K562 (cell line): ENCODE measurements at regions not wholly inside any gene's neighbourhood (a gene's known extent, or its start where the extent isn't known, plus 50 kb on each side); places are given as distances from the start of the nearest gene placed in this dataset.
A peak's percentile ranks its signal among the peaks of the same experiment; 100 is the strongest.

ENCODE experiments used
- ATAC-seq: fragments of 200-7000 bp; cut with Tn5 transposase; 3 replicates; pipeline ENCODE4 v1.9.1; 2020; ENCODE audit warnings: moderate library complexity
- BruUV-seq: library from RNA; stranded (reverse); fragments of 400-500 nt; replicated peaks from 2 replicates; lab custom pipeline; 2021; lab: Mats Ljungman, UMichigan
- CTCF ChIA-PET: fragments of 300-600 bp; formaldehyde crosslinking; extraction: SDS; loops from one replicate; lab custom pipeline; 2021; ENCODE audit warnings: low intra/inter-chr PET ratio; lab: Yijun Ruan, JAX
- POLR2A ChIA-PET: fragments of 300-600, 350-650 bp; sonication (Branson Sonifier 250); formaldehyde crosslinking; extraction: SDS; loops from one replicate; lab custom pipeline; 2021; ENCODE audit warnings: antibody characterized with exemption, inconsistent platforms; lab: Yijun Ruan, JAX
- DNase-seq, 4 experiments: peaks; one replicate each; pipeline versions ENCODE4 v3.0.0 to v3.0.0-alpha.2; 2011 to 2018; ENCODE audit warnings: low spot score in 3 of 4, mixed read lengths in 3 of 4; ENCODE audit errors: extremely low read depth in 1 of 4
- FAIRE-seq: peaks from 2 replicates; lab custom pipeline; 2011; peaks lifted over from hg19 to GRCh38; lab: Jason Lieb, UNC
- H2AFZ ChIP-seq: 2 replicates; pipeline ENCODE4 v1.6.0; 2011; ENCODE audit warnings: low read depth, low read length, control low read depth, inconsistent platforms
- H3K27ac ChIP-seq: fragments of 200-600 bp; 3 replicates; pipeline ENCODE4 v1.8.0; 2011; ENCODE audit warnings: low read depth, mild to moderate bottlenecking, control low read depth, inconsistent platforms, low read length, moderate library complexity, mixed read lengths; ENCODE audit errors: extremely low read depth
- H3K27me3 ChIP-seq, 2 experiments: fragments of 300-600 bp in 1 of 2; 2 replicates in 1 of 2; 3 replicates in 1 of 2; pipeline versions ENCODE4 v1.6.0 to v1.8.0; 2011; ENCODE audit warnings: inconsistent platforms in 2 of 2, low read length in 2 of 2, mild to moderate bottlenecking in 1 of 2, mixed read lengths in 1 of 2, moderate library complexity in 1 of 2; ENCODE audit not compliant: control insufficient read depth in 2 of 2, insufficient read depth in 2 of 2
- H3K36me3 ChIP-seq: fragments of 300-600 bp; 3 replicates; pipeline ENCODE4 v1.8.0; 2011; ENCODE audit warnings: mild to moderate bottlenecking, low read length, inconsistent platforms; ENCODE audit not compliant: control insufficient read depth, insufficient read depth
- H3K4me1 ChIP-seq, 2 experiments: fragments of 200-600 bp in 1 of 2; replicated peaks in 1 of 2; 2 replicates in 1 of 2; 3 replicates in 1 of 2; pipeline versions ENCODE4 v1.5.1 to v1.8.0; 2011; ENCODE audit warnings: inconsistent platforms in 2 of 2, low read length in 2 of 2, mild to moderate bottlenecking in 1 of 2, mixed read lengths in 1 of 2, moderate library complexity in 1 of 2; ENCODE audit not compliant: control insufficient read depth in 2 of 2, insufficient read depth in 2 of 2
- H3K4me2 ChIP-seq: 2 replicates; pipeline ENCODE4 v1.6.1; 2011; ENCODE audit warnings: low read length, control low read depth, inconsistent platforms, mixed read lengths; ENCODE audit not compliant: insufficient read depth
- H3K4me3 ChIP-seq: fragments of 200-600 bp; sonication (generic), shearing (Covaris generic); 2 replicates; pipeline ENCODE4 v1.5.1; 2016; ENCODE audit warnings: control low read depth, inconsistent platforms
- H3K79me2 ChIP-seq: fragments of 200-600 bp; 3 replicates; pipeline ENCODE4 v1.8.0; 2011; ENCODE audit warnings: low read length, inconsistent platforms; ENCODE audit not compliant: control insufficient read depth, insufficient read depth
- H3K9ac ChIP-seq, 2 experiments: 2 replicates each; pipeline versions ENCODE4 v1.6.0 to v1.6.1; 2011; ENCODE audit warnings: low read depth in 2 of 2, low read length in 2 of 2, control low read depth in 1 of 2, inconsistent platforms in 1 of 2, mild to moderate bottlenecking in 1 of 2, mixed read lengths in 1 of 2; ENCODE audit not compliant: insufficient read depth in 1 of 2
- H3K9me1 ChIP-seq: one replicate; pipeline ENCODE4 v1.6.0; 2011; ENCODE audit warnings: inconsistent platforms, mild to moderate bottlenecking, low read length, moderate library complexity; ENCODE audit not compliant: control insufficient read depth, insufficient read depth
- H3K9me3 ChIP-seq: replicated peaks from 2 replicates; pipeline ENCODE4 v1.5.1; 2011; ENCODE audit warnings: low read depth, low read length, inconsistent platforms; ENCODE audit not compliant: control insufficient read depth, insufficient read depth
- H4K20me1 ChIP-seq: replicated peaks from 2 replicates; pipeline ENCODE4 v1.6.1; 2011; ENCODE audit warnings: low read length, inconsistent platforms, mixed read lengths; ENCODE audit not compliant: control insufficient read depth, insufficient read depth
- RAD21 ChIP-seq, 2 experiments: fragments of 250-450 bp in 1 of 2; fragments of 450-650 bp in 1 of 2; sonication (Bioruptor Pico) in 1 of 2; formaldehyde crosslinking in 1 of 2; IDR thresholded peaks in 1 of 2; conservative IDR thresholded peaks in 1 of 2; 2 replicates each; pipeline versions ENCODE4 v1.4.0 to v1.8.0; 2020 to 2022; ENCODE audit warnings: mild to moderate bottlenecking in 2 of 2, moderate library complexity in 1 of 2
- RNF2 ChIP-seq: sonication (generic); IDR thresholded peaks from 2 replicates; pipeline ENCODE4 v1.6.1; 2016
- ZNF408 ChIP-seq: fragments of 250-450 bp; sonication (Bioruptor Pico); IDR thresholded peaks from 2 replicates; pipeline ENCODE4 v1.4.0; 2020; ENCODE audit warnings: low read depth, mild to moderate bottlenecking, moderate library complexity
- WGBS: fragments of 100-300 bp; shearing (Covaris generic); methylation state at CpG from one replicate; pipeline ENCODE4 v1.1.6; 2016; ENCODE audit warnings: low coverage, mixed read lengths; ENCODE audit not compliant: insufficient coverage; ENCODE audit errors: missing lambda C conversion rate; 5-methylcytosine and 5-hydroxymethylcytosine counted together
- in situ Hi-C: fragments of 300-500 bp; cut with MboI; formaldehyde crosslinking; loops from 4 replicates; pipeline ENCODE4 v1.15.0; 2018; ENCODE audit warnings: inconsistent platforms, mixed read lengths
- intact Hi-C: fragments of 100-400 bp; cut with micrococcal nuclease; formaldehyde crosslinking; loops from 2 replicates; pipeline ENCODE4 v1.14.2; 2022
- TF ChIP-seq, protein P1 (sequence below), 3 experiments: IDR thresholded peaks in 2 of 3; conservative IDR thresholded peaks in 1 of 3; 2 replicates each; pipeline ENCODE4 v1.5.1; 2011 to 2012; ENCODE audit warnings: low read length in 3 of 3, mild to moderate bottlenecking in 3 of 3, control low read depth in 2 of 3, improper control_type of control experiment in 1 of 3, inconsistent platforms in 1 of 3, low read depth in 1 of 3, mixed read lengths in 1 of 3, moderate library complexity in 1 of 3; ENCODE audit not compliant: insufficient read depth in 2 of 3

DNA sequence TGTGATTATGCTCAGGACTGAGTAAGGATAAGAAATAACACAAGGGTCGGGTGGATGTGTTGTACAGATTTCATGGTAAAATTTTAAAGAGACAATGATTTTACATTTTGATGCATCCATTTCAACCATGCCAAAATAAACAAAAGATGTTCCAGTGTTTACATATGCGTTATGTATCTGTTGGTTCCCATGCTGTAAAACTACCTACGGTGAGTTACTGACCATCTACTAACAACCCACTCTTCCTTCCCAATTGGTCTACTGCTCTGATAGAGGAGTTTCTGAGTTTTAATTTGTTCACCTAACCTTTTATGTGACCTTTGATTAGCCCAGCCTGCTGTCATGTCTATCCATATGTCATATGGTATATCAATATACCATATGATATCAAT lies 1697.1 kb downstream of the MAT2B start (continued):
- TF ChIP-seq ZNF408 = no peak

DNA sequence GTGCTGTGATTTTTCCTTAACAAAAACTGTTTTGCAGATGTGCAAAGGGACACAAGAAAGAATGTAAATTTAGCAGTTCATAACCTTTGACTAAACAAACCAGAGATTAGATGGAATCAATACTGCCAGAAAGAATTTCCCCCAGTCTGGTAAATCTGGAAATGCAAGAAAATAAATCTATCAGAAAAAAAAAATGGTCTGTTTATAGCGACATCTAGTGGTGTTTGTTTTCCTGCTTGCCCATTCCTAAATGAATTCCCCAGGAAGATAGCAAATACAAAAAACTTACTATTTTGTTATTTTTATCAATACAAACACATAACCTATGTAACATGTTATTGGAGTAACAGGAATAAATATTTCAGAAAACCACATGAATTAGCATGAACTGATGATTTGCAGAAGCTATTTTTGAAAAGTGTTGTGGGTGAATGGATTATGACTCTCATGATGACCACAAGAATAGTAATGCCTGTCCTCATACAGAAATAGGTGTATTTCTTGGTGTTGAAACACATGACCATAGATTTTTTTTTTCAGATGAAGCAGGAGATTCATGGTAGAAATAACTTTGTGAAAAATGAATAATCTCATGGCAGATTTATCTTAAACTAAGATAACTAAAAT lies 1703.8 kb downstream of the MAT2B start:
- no peaks in the 10 kb centered on the region for H3K36me3 ChIP-seq

More for the DNA sequence above, 1703.8 kb downstream of the MAT2B start:
- no peaks in the 10 kb centered on the region for H3K27me3 ChIP-seq
- TF ChIP-seq RAD21 (CRISPR knock-in tag; conservative IDR thresholded peaks at IDR 0.05 in 1 of 2, IDR thresholded peaks at IDR 0.05 in 1 of 2) (peak in 1 of 2 experiments; percentile 44; a peak in 2 of 4 replicates), RNF2 (no peak)
- TF ChIP-seq, protein P1, sequence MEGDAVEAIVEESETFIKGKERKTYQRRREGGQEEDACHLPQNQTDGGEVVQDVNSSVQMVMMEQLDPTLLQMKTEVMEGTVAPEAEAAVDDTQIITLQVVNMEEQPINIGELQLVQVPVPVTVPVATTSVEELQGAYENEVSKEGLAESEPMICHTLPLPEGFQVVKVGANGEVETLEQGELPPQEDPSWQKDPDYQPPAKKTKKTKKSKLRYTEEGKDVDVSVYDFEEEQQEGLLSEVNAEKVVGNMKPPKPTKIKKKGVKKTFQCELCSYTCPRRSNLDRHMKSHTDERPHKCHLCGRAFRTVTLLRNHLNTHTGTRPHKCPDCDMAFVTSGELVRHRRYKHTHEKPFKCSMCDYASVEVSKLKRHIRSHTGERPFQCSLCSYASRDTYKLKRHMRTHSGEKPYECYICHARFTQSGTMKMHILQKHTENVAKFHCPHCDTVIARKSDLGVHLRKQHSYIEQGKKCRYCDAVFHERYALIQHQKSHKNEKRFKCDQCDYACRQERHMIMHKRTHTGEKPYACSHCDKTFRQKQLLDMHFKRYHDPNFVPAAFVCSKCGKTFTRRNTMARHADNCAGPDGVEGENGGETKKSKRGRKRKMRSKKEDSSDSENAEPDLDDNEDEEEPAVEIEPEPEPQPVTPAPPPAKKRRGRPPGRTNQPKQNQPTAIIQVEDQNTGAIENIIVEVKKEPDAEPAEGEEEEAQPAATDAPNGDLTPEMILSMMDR (IDR thresholded peaks at IDR 0.05 in 2 of 3, conservative IDR thresholded peaks at IDR 0.05 in 1 of 3; ENCODE audit: insufficient read depth in 2 of 3, low read depth in 1 of 3, low read length in 3 of 3) = peak in 1 of 3 experiments; percentile 47; a peak in 3 of 6 replicates
- TF ChIP-seq, all 486 proteins: peak for 2
- WGBS = 0% methylated on average over 1 of the region's 1 CpG
- Histone ChIP-seq H4K20me1 (no peaks in the 10 kb centered on the region), H3K9ac (no peak overlapping the region), H3K9me3 (no peaks in the 10 kb centered on the region), H3K4me3 (no peak overlapping the region), H3K27ac (no peak overlapping the region), H2AFZ (no peak overlapping the region), H3K79me2 (no peaks in the 10 kb centered on the region), H3K4me1 (no peaks in the 10 kb centered on the region), H3K4me2 (no peak overlapping the region), H3K9me1 (no peaks in the 10 kb centered on the region)
- POLR2A ChIA-PET = no interaction called here
- intact Hi-C loops = loop anchor here (2.0 to 10.0 kb wide), 2 partner anchors 1196 to 1644 kb away; no protein-coding TSS in a partner anchor
- FAIRE-seq = no peak
- CTCF ChIA-PET = interaction anchor here (0.7 kb wide), 1 partner anchor 1645 kb away, joined by 4 read pairs; no protein-coding TSS in a partner anchor
- no peak for ATAC-seq
- DNase-seq = peak in 1 of 4 experiments; percentile 8
- no TSS peak for BruUV-seq
- in situ Hi-C loops = loop anchor here (25.0 kb wide), 1 partner anchor 1647 kb away; no protein-coding TSS in a partner anchor
